Activated naive CD8-positive, alpha-beta T cell treated with anti-CD3 and anti-CD28 coated beads for 36 hours (primary cell): ENCODE measurements at regions not wholly inside any gene's neighbourhood (a gene's known extent, or its start where the extent isn't known, plus 50 kb on each side); places are given as distances from the start of the nearest gene placed in this dataset.
A peak's percentile ranks its signal among the peaks of the same experiment; 100 is the strongest.
"Not testable (repeated sequence)": the region's sequence is repeated elsewhere in the genome, so short reads cannot be mapped to it uniquely, and the experiment has no call there.

Source experiments
- DNase-seq: peaks from one replicate; pipeline ENCODE4 v3.0.0; 2021
- H3K27ac Mint-ChIP-seq: one replicate; pipeline ENCODE4 v1.8.0; 2022; ENCODE audit warnings: mild to moderate bottlenecking, moderate library complexity, mixed read lengths
- H3K27me3 Mint-ChIP-seq: one replicate; pipeline ENCODE4 v1.8.0; 2022; ENCODE audit warnings: mild to moderate bottlenecking, mixed read lengths
- H3K36me3 Mint-ChIP-seq: one replicate; pipeline ENCODE4 v1.8.0; 2021; ENCODE audit warnings: mild to moderate bottlenecking, mixed read lengths
- H3K4me1 Mint-ChIP-seq: one replicate; pipeline ENCODE4 v1.8.0; 2021; ENCODE audit warnings: mixed read lengths
- H3K4me3 Mint-ChIP-seq: one replicate; pipeline ENCODE4 v1.8.0; 2022; ENCODE audit warnings: mild to moderate bottlenecking, moderate library complexity, mixed read lengths
- H3K9me3 Mint-ChIP-seq: one replicate; pipeline ENCODE4 v1.8.0; 2022; ENCODE audit warnings: mixed read lengths

DNA sequence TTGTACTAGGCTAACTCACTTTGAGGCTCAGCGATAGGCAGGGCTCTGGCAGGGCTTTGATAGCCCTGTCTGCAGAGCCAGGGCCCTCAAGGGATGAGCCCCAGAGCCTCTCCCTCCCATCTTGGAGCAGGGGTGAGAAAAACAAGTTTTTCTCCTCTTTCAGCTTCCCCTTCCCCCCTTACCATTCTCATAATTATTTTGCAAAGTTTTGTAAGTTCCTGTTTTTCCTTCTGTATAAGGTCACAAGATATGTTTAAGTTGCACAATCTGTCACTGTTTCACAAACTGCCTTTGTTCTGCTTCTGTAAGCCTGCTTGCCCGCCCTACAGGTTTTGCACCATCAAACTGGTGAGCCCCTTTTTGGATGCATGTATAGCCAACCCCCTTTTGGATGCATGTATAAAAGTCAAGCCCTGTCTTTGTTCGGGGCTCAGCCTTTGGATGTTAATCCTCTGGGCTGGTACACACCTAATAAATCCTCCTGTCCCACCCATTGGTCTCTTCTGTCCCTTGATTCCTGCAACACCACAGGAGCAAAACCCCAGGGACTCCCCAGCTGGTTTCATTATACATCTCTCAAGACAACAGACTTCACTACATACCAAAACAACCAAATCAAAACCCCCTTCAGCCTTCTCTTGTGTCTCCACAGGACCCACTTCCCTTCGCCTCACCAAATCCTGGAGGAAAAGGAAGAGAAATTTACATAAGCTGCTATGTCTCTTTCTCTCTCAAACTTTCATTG, 52.5 kb upstream of the RESF1 start:
- H3K27ac Mint-ChIP-seq, result peak overlapping the region; percentile 53
- no peak for DNase-seq

GRCh38 chr12:31903025-31903424, 56.2 kb upstream of the RESF1 start:
- no peak overlapping the region for H3K4me3 Mint-ChIP-seq
- H3K9me3 Mint-ChIP-seq, result peaks cover 42% of the 10 kb centered on the region
- no peak for DNase-seq
- H3K27ac Mint-ChIP-seq, result no peak overlapping the region
- peaks cover 19% of the 10 kb centered on the region for H3K4me1 Mint-ChIP-seq
- H3K27me3 Mint-ChIP-seq, result no peaks in the 10 kb centered on the region
- peaks cover 41% of the 10 kb centered on the region for H3K36me3 Mint-ChIP-seq

More for the DNA sequence above, 52.5 kb upstream of the RESF1 start:
- Mint-ChIP-seq H3K9me3 (peaks cover 32% of the 10 kb centered on the region), H3K4me3 (no peak overlapping the region), H3K27me3 (no peaks in the 10 kb centered on the region), H3K36me3 (peaks cover 32% of the 10 kb centered on the region), H3K4me1 (peaks cover 11% of the 10 kb centered on the region)

- Mint-ChIP-seq H3K4me3 (no peak overlapping the region), H3K4me1 (peaks cover 31% of the 10 kb centered on the region), H3K27me3 (no peaks in the 10 kb centered on the region), H3K27ac (peak overlapping the region; percentile 20), H3K9me3 (peaks cover 37% of the 10 kb centered on the region), H3K36me3 (peaks cover 47% of the 10 kb centered on the region)
- no peak for DNase-seq
These were observed 58.9 kb upstream of the RESF1 start for GRCh38 chr12:31900271-31900670.

DNA sequence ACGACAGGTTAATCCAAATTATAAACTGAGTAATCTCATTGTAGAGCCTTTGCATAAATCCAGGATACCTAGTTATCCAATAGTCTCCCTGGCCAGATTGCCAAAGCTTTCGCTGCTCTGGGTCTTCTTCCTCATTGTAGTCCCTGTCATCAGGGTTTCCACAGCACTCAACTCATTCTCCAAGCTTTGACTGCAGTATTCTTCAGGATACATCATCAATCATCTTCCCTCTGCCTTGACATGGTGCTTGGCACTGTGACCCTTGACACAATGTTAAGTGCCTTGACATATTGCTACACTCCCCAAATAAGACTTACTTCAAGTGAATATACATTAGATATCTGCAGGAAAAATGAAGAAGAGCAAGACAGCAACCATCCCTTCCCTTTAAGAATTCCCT, 60.1 kb upstream of the RESF1 start:
- DNase-seq, result no peak
- no peak overlapping the region for H3K4me3 Mint-ChIP-seq
- H3K9me3 Mint-ChIP-seq, result peaks cover 45% of the 10 kb centered on the region
- H3K27ac Mint-ChIP-seq, result peak overlapping the region; percentile 97
- no peaks in the 10 kb centered on the region for H3K27me3 Mint-ChIP-seq
- peaks cover 37% of the 10 kb centered on the region for H3K4me1 Mint-ChIP-seq
- H3K36me3 Mint-ChIP-seq, result peaks cover 56% of the 10 kb centered on the region

DNA sequence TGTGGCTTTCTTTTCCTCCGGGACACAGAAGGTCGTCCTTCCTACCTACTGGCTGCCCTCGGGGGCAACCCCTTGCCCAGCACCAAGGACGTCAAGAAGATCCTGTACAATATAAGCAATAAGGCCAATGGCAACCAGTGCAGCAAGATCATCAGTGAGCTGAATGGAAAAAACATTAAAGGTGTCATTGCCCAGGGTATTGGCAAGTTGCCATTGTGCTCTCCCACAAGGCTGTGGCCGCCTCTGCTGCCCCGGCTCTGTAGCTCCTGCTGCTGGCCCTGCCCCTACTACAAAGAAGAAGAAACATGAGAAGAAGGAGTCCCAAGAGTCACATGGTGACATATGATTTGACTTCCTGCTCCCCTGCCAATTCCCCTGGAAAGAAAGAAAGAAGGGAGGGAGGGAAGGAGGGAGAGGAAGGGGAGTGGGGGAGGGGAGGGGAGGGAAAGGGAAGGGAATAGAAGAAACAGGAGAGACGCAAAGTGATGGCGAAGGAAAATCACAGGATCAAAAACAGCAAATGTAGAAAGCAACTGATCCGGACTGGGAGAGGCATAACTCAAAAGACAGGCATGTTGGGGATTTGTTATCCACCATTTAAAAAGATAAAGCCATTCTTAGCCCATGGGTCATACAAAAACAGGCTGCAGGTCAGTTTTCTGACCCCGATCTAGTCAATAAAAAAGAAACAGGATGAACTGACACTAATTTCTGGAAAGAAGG, 61.3 kb upstream of the RESF1 start:
- Mint-ChIP-seq H3K27ac (peak overlapping the region; percentile 97), H3K27me3 (no peaks in the 10 kb centered on the region), H3K36me3 (peaks cover 64% of the 10 kb centered on the region), H3K4me1 (peaks cover 37% of the 10 kb centered on the region), H3K4me3 (peak overlapping the region; percentile 55), H3K9me3 (peaks cover 49% of the 10 kb centered on the region)
- DNase-seq, result peak; percentile 39

- peak overlapping the region; percentile 97 for H3K27ac Mint-ChIP-seq
- H3K27me3 Mint-ChIP-seq, DNase-seq: not testable (repeated sequence)
- peak overlapping the region; percentile 63 for H3K4me3 Mint-ChIP-seq
- peaks cover 37% of the 10 kb centered on the region for H3K4me1 Mint-ChIP-seq
- peaks cover 54% of the 10 kb centered on the region for H3K9me3 Mint-ChIP-seq
- H3K36me3 Mint-ChIP-seq, result peaks cover 72% of the 10 kb centered on the region
These were observed 62.1 kb upstream of the RESF1 start for GRCh38 chr12:31897092-31897491.

GRCh38 chr12:31896514-31897039, 62.6 kb upstream of the RESF1 start:
- Mint-ChIP-seq H3K9me3 (peaks cover 55% of the 10 kb centered on the region), H3K36me3 (peaks cover 74% of the 10 kb centered on the region), H3K4me1 (peaks cover 37% of the 10 kb centered on the region), H3K4me3 (peak overlapping the region; percentile 63), H3K27ac (peak overlapping the region; percentile 97), H3K27me3 (no peaks in the 10 kb centered on the region)
- DNase-seq, result peak; percentile 85

DNA sequence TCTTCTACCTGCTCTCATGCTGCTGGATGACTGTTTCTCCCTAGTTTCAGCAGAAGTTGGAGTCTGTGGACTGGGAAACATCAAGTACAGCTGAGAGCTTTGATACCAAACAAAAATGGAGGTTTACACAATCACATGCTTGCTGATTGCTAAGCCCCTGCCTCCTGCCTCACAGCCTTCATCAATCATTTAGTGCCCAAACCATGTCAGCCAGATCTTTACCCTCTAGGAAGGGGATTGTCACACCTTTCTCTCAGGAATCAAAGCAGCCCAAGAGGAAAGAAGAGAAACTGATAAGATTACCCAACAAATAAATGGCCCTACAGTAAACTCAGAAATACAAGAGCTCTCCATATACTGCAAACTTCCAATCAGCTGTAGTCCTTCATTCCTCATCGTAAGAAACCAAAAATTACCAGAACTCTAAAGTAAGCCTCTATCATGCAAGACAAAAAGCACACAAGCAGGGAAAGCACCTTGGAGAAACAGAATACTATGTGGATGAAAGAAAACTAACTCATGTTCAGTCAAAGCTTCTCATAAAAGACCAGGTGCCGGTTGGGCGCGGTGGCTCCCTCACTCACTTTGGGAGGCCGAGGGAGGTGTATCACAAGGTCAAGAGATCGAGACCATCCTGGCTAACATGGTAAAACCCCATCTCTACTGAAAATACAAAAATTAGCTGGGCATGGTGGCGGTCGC, 63.6 kb upstream of the RESF1 start:
- Mint-ChIP-seq H3K36me3 (peaks cover 82% of the 10 kb centered on the region), H3K27me3 (no peaks in the 10 kb centered on the region), H3K4me1 (peaks cover 46% of the 10 kb centered on the region), H3K4me3 (peak overlapping the region; percentile 4), H3K9me3 (peaks cover 53% of the 10 kb centered on the region), H3K27ac (peak overlapping the region; percentile 97)
- DNase-seq, result no peak

GRCh38 chr12:31890295-31891285, 68.6 kb upstream of the RESF1 start:
- H3K4me1 Mint-ChIP-seq, result peaks cover 31% of the 10 kb centered on the region
- no peak overlapping the region for H3K4me3 Mint-ChIP-seq
- no peak for DNase-seq
- no peaks in the 10 kb centered on the region for H3K27me3 Mint-ChIP-seq
- peak overlapping the region; percentile 93 for H3K27ac Mint-ChIP-seq
- peaks cover 78% of the 10 kb centered on the region for H3K36me3 Mint-ChIP-seq
- H3K9me3 Mint-ChIP-seq, result peaks cover 56% of the 10 kb centered on the region

GRCh38 chr12:31887109-31887811, 72.0 kb upstream of the RESF1 start:
- Mint-ChIP-seq H3K27ac (peak overlapping the region; percentile 70), H3K36me3 (peaks cover 56% of the 10 kb centered on the region), H3K4me3 (peak overlapping the region; percentile 18), H3K4me1 (peaks cover 20% of the 10 kb centered on the region), H3K9me3 (peaks cover 46% of the 10 kb centered on the region), H3K27me3 (no peaks in the 10 kb centered on the region)
- no peak for DNase-seq

GRCh38 chr12:31882682-31883081, 76.5 kb upstream of the RESF1 start:
- not testable (repeated sequence) for H3K27me3 Mint-ChIP-seq, H3K27ac Mint-ChIP-seq, DNase-seq, H3K4me3 Mint-ChIP-seq
- Mint-ChIP-seq H3K36me3 (peaks cover 42% of the 10 kb centered on the region), H3K9me3 (peaks cover 43% of the 10 kb centered on the region), H3K4me1 (peaks cover 17% of the 10 kb centered on the region)

- Mint-ChIP-seq H3K36me3 (peaks cover 34% of the 10 kb centered on the region), H3K9me3 (peaks cover 24% of the 10 kb centered on the region), H3K4me3 (no peak overlapping the region), H3K4me1 (peaks cover 14% of the 10 kb centered on the region), H3K27me3 (no peaks in the 10 kb centered on the region), H3K27ac (no peak overlapping the region)
- DNase-seq, result no peak
These were observed 78.9 kb upstream of the RESF1 start for GRCh38 chr12:31880340-31880739.

- H3K27ac Mint-ChIP-seq, result peak overlapping the region; percentile 65
- H3K27me3 Mint-ChIP-seq, result no peaks in the 10 kb centered on the region
- H3K4me1 Mint-ChIP-seq, result peaks cover 28% of the 10 kb centered on the region
- peaks cover 41% of the 10 kb centered on the region for H3K36me3 Mint-ChIP-seq
- H3K9me3 Mint-ChIP-seq, result peaks cover 20% of the 10 kb centered on the region
- H3K4me3 Mint-ChIP-seq, result no peak overlapping the region
- no peak for DNase-seq
These were observed 81.3 kb upstream of the RESF1 start for GRCh38 chr12:31877884-31878283.
